Cardiac muscle cell (in vitro differentiated cells and primary cell): ENCODE measurements at regions not wholly inside any gene's neighbourhood (a gene's known extent, or its start where the extent isn't known, plus 50 kb on each side); places are given as distances from the start of the nearest gene placed in this dataset.

Experiments
- DNase-seq, 2 donors: peaks; one replicate each; pipeline versions ENCODE4 v3.0.0 to v3.0.0-alpha.2; 2010 to 2017; ENCODE audit warnings: low read depth in 1 of 2, low spot score in 1 of 2
- H3K27ac ChIP-seq: fragments of 200-600 bp; sonication (generic); 2 replicates; pipeline ENCODE4 v1.5.1; 2016
- H3K27me3 ChIP-seq: fragments of 200-600 bp; sonication (generic); 2 replicates; pipeline ENCODE4 v1.6.0; 2016; ENCODE audit warnings: control low read depth
- H3K36me3 ChIP-seq: fragments of 200-600 bp; sonication (generic); 2 replicates; pipeline ENCODE4 v1.5.1; 2016; ENCODE audit warnings: control low read depth
- H3K4me1 ChIP-seq: fragments of 200-600 bp; sonication (generic); 2 replicates; pipeline ENCODE4 v1.8.1; 2017; ENCODE audit warnings: low read depth, mild to moderate bottlenecking, mixed run types
- H3K4me3 ChIP-seq: fragments of 200-600 bp; sonication (generic); 2 replicates; pipeline ENCODE4 v1.5.1; 2016; ENCODE audit warnings: mild to moderate bottlenecking
- H3K9me3 ChIP-seq: fragments of 200-600 bp; sonication (generic); 2 replicates; pipeline ENCODE4 v1.5.1; 2017; ENCODE audit warnings: low read depth, mild to moderate bottlenecking, control low read depth
- CTCF ChIP-seq: IDR thresholded peaks from 2 replicates; pipeline ENCODE4 v1.5.1; 2012; ENCODE audit warnings: low read depth, mild to moderate bottlenecking, low read length

- Histone ChIP-seq H3K27me3 (no peaks in the 10 kb centered on the region), H3K9me3 (no peaks in the 10 kb centered on the region), H3K4me1 (no peaks in the 10 kb centered on the region), H3K27ac (no peak overlapping the region), H3K36me3 (no peaks in the 10 kb centered on the region), H3K4me3 (no peak overlapping the region)
- no peak for DNase-seq
- TF ChIP-seq CTCF = no peak
These were observed 791.1 kb downstream of the MAFB start for GRCh38 chr20:39897781-39898466.

GRCh38 chr20:39897058-39897457 is 792.0 kb downstream of the MAFB start:
- Histone ChIP-seq H3K4me3 (no peak overlapping the region), H3K9me3 (no peaks in the 10 kb centered on the region), H3K4me1 (no peaks in the 10 kb centered on the region), H3K27me3 (no peaks in the 10 kb centered on the region), H3K36me3 (no peaks in the 10 kb centered on the region), H3K27ac (no peak overlapping the region)
- no peak for TF ChIP-seq CTCF
- DNase-seq = no peak

- no peak overlapping the region for H3K27ac ChIP-seq
- TF ChIP-seq CTCF = no peak
- H3K36me3 ChIP-seq = no peaks in the 10 kb centered on the region
- H3K4me3 ChIP-seq = no peak overlapping the region
- no peaks in the 10 kb centered on the region for H3K27me3 ChIP-seq
- no peak for DNase-seq
- H3K4me1 ChIP-seq = peaks cover 11% of the 10 kb centered on the region
- no peaks in the 10 kb centered on the region for H3K9me3 ChIP-seq
These were observed 795.0 kb downstream of the MAFB start for GRCh38 chr20:39894067-39894466.

- H3K4me1 ChIP-seq = peaks cover 11% of the 10 kb centered on the region
- no peaks in the 10 kb centered on the region for H3K9me3 ChIP-seq
- no peak for TF ChIP-seq CTCF
- DNase-seq = no peak
- H3K36me3 ChIP-seq = no peaks in the 10 kb centered on the region
- no peak overlapping the region for H3K27ac ChIP-seq
- no peak overlapping the region for H3K4me3 ChIP-seq
- H3K27me3 ChIP-seq = no peaks in the 10 kb centered on the region
These were observed 795.9 kb downstream of the MAFB start for GRCh38 chr20:39893003-39893685.

- DNase-seq = no peak
- Histone ChIP-seq H3K27me3 (no peaks in the 10 kb centered on the region), H3K9me3 (no peaks in the 10 kb centered on the region), H3K4me1 (peaks cover 11% of the 10 kb centered on the region), H3K4me3 (no peak overlapping the region), H3K36me3 (no peaks in the 10 kb centered on the region), H3K27ac (no peak overlapping the region)
- no peak for TF ChIP-seq CTCF
These were observed 798.3 kb downstream of the MAFB start for GRCh38 chr20:39890697-39891096.
